GM18505 (cell line): ENCODE measurements at regions not wholly inside any gene's neighbourhood (a gene's known extent, or its start where the extent isn't known, plus 50 kb on each side); places are given as distances from the start of the nearest gene placed in this dataset.

ENCODE experiments used
- ATAC-seq: cut with Tn5 transposase; IDR thresholded peaks from one replicate; pipeline ENCODE4 v1.9.1; 2021; ENCODE audit not compliant: unreplicated experiment
- POLR2A ChIP-seq: IDR thresholded peaks from 4 replicates; pipeline ENCODE4 v1.6.1; 2011; ENCODE audit warnings: borderline replicate concordance; ENCODE audit not compliant: insufficient read depth, insufficient read length; ENCODE audit errors: extremely low read depth

GRCh38 chr6:155708100-155708499 lies 252.5 kb upstream of the NOX3 start:
- no peak for TF ChIP-seq POLR2A

DNA sequence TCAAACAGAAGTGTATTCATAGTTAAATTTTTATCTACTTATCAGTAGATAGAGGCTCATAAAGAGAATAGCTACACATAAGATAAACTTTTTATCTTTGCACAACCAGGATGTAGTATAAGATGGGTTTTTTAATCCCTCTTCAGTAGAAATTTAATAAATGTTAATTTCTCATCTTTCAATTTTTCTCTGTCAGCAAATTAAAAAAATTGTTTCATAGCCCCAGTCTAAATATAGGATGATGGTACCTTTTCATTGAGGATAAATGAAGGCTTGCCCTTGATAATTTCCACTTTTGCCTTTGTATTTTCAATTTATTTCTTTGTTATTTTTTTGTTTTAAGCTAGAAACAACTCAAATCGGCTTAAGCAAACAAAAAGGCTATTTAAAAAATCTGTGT lies 251.2 kb upstream of the NOX3 start:
- no peak for TF ChIP-seq POLR2A

More at GRCh38 chr6:155708100-155708499, 252.5 kb upstream of the NOX3 start:
- ATAC-seq, result no peak

DNA sequence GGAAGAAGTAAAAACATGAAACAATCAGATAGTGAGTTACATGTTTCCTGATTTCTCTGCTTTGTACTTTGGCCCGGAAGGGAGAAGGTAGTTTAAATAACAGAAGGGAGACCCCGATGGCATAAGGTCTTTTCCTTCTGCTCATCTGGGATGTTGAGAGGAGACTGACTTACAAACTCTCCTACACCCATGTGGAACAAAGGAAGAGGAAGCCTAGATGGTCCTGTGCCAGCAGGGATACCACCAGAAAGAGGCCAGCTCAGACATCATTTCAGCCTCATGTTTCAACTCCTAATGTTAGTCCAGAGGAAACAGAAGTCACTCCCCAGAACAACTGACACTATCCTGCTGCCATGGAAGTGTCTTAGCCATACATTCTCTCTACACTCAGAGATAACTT lies 250.7 kb upstream of the NOX3 start:
- no peak for ATAC-seq
- TF ChIP-seq POLR2A, result no peak

More for the DNA sequence above, 251.2 kb upstream of the NOX3 start:
- ATAC-seq, result no peak

GRCh38 chr6:155701342-155701741 lies 245.7 kb upstream of the NOX3 start:
- no peak for ATAC-seq
- TF ChIP-seq POLR2A, result no peak

- no peak for ATAC-seq
- no peak for TF ChIP-seq POLR2A
Measured at GRCh38 chr6:155695495-155695894, 239.9 kb upstream of the NOX3 start.

DNA sequence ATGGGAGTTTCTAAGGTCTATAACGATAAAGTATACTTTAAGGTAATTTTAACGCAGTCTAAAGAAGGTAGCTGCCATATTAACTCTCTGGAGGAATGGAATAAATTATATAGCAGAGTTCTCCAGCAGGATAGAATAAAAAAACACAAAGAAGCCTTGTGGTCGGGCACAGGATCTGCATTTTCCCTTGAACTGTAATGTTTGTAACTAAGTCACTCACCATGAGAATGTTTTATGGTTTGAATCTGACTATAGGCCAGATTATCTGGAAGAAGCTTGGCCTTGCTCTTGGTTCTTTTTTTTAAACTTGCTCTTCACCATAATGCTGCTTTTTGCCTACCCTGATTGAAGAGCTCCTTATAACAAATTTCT lies 238.8 kb upstream of the NOX3 start:
- TF ChIP-seq POLR2A, result no peak
- no peak for ATAC-seq

DNA sequence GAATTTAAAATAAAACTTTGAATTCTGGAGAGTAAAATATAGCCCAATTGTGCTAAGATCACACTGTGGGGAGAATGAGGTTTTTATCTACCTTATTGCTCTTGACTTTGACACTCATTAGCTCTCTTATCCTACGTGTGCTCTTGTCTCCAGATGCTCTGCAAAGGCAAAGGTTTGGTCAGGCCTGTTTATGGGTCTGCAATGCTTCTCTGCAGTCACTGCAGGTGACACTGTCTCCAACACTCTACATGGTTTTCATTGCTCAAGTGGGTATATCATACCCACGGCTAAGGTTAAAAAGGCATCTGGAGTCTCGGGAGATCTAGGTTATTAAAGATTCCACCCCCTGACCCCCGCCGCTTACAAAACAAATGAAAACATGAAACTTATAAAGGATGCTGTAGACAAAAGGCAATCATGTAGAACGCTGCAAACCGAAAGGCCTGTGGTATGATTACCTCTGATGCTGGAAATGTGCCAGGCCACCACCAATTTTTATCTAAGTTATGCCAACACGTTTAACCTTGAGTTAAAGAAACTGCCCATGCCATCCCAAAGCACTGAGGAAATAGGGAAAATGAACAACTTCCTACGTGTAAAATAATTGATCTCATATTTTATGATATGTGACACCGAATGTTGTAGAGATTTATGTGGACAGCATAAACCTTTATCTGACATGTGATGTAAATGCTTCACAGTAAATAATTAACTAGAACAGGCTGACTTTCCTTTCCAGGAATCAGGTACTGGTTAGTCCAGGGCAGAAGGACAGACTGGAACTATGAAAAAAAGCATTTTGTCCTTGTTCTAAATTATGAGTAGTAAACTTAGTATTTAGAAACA lies 238.2 kb upstream of the NOX3 start:
- ATAC-seq, result no peak
- no peak for TF ChIP-seq POLR2A

- no peak for ATAC-seq
- no peak for TF ChIP-seq POLR2A
Measured at GRCh38 chr6:155690820-155691219, 235.2 kb upstream of the NOX3 start.

- no peak for ATAC-seq
- TF ChIP-seq POLR2A, result no peak
Measured at GRCh38 chr6:155687645-155688044, 232.0 kb upstream of the NOX3 start.

DNA sequence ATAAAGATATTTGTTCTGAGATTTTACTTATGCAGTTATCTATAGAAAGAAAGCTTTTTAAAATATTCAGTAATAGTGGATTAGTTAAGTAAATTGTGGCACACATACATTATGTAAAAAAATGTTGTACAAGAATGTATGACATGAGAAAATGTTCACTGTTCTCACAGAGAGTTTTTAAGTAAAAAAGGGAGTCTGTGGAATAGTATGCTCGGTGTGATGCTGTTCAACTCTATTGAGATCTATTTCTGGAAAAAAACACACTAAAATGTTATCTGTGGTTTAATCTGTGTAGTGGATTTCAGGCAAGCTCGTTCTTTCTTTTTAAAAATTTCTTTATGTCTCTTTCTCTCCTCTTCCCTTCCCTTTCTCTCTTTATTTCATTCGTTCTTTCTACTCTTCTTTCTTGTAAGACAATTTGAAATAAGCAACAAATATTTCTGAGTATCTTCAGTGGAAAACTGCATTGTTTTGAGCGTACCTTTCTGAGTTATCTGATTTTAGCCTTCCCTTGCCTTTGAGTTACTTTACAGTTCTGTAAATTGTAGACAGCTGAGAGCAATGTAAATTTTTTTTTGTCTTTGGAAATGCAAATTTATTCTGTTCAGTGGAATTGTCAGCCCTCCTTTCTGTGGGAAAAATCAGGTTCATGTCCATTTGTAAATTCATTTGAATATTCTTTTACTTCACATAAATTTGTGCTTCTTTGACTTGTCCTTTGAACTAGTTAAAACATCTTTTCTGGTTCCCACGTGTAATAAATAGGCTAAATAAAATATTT lies 229.0 kb upstream of the NOX3 start:
- ATAC-seq, result no peak
- no peak for TF ChIP-seq POLR2A

- no peak for ATAC-seq
- TF ChIP-seq POLR2A, result no peak
Measured at GRCh38 chr6:155678361-155678760, 222.7 kb upstream of the NOX3 start.

- ATAC-seq, result no peak
- no peak for TF ChIP-seq POLR2A
Measured at GRCh38 chr6:155676346-155676745, 220.7 kb upstream of the NOX3 start.

DNA sequence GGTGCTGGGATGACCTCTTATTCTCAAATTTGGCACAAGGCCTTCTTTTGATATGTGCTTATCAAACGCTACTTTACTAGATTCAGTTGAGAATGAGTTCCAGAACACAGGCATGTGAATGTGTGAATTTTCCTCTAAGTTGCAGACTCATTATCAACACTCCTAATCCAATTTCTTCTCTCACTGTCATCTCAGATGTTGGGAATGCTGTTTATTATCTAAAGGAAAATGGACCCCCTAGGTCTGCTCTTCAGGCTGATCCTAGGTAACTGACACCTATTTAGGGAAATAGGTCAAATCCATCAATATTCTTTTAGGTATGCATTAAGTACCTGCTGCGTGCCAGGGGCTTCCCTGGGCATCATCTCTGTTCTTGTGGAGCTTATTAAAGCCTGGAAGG lies 215.0 kb upstream of the NOX3 start:
- ATAC-seq, result no peak
- TF ChIP-seq POLR2A, result no peak
